GM18505 (cell line): ENCODE measurements at regions not wholly inside any gene's neighbourhood (a gene's known extent, or its start where the extent isn't known, plus 50 kb on each side); places are given as distances from the start of the nearest gene placed in this dataset.
"Not testable (repeated sequence)": the region's sequence is repeated elsewhere in the genome, so short reads cannot be mapped to it uniquely, and the experiment has no call there.

Source experiments
- ATAC-seq: cut with Tn5 transposase; IDR thresholded peaks from one replicate; pipeline ENCODE4 v1.9.1; 2021; ENCODE audit not compliant: unreplicated experiment
- POLR2A ChIP-seq: IDR thresholded peaks from 4 replicates; pipeline ENCODE4 v1.6.1; 2011; ENCODE audit warnings: borderline replicate concordance; ENCODE audit not compliant: insufficient read depth, insufficient read length; ENCODE audit errors: extremely low read depth

- no peak for ATAC-seq
- TF ChIP-seq POLR2A = no peak
Observed at GRCh38 chr6:80862756-80863155, 756.3 kb downstream of the BCKDHB start.

GRCh38 chr6:80860107-80860506 is 753.6 kb downstream of the BCKDHB start:
- TF ChIP-seq POLR2A = no peak
- no peak for ATAC-seq

- not testable (repeated sequence) for ATAC-seq
Observed at GRCh38 chr6:80847973-80848372, 741.5 kb downstream of the BCKDHB start.

GRCh38 chr6:80832337-80832736 is 725.9 kb downstream of the BCKDHB start:
- TF ChIP-seq POLR2A = no peak
- no peak for ATAC-seq

- no peak for ATAC-seq
- TF ChIP-seq POLR2A = no peak
Observed at GRCh38 chr6:80793411-80793810, 686.9 kb downstream of the BCKDHB start.

- no peak for TF ChIP-seq POLR2A
- no peak for ATAC-seq
Observed at GRCh38 chr6:80792151-80792550, 685.7 kb downstream of the BCKDHB start.

- ATAC-seq = no peak
- no peak for TF ChIP-seq POLR2A
Observed at GRCh38 chr6:80789912-80790570, 683.6 kb downstream of the BCKDHB start.

GRCh38 chr6:80783271-80783670 is 676.8 kb downstream of the BCKDHB start:
- ATAC-seq = not testable (repeated sequence)

- TF ChIP-seq POLR2A = no peak
- no peak for ATAC-seq
Observed at GRCh38 chr6:80771941-80772340, 665.5 kb downstream of the BCKDHB start.

GRCh38 chr6:80769106-80769505 is 662.6 kb downstream of the BCKDHB start:
- no peak for TF ChIP-seq POLR2A
- ATAC-seq = no peak

- no peak for ATAC-seq
- TF ChIP-seq POLR2A = no peak
Observed at GRCh38 chr6:80767808-80768207, 661.3 kb downstream of the BCKDHB start.

- no peak for ATAC-seq
- TF ChIP-seq POLR2A = no peak
Observed at GRCh38 chr6:80744213-80744612, 637.7 kb downstream of the BCKDHB start.

- no peak for TF ChIP-seq POLR2A
- ATAC-seq = peak; percentile 66
Observed at GRCh38 chr6:80742481-80742880, 636.0 kb downstream of the BCKDHB start.

- TF ChIP-seq POLR2A = no peak
- no peak for ATAC-seq
Observed at GRCh38 chr6:80733641-80734040, 627.2 kb downstream of the BCKDHB start.

- no peak for TF ChIP-seq POLR2A
- ATAC-seq = no peak
Observed at GRCh38 chr6:80728830-80729229, 622.4 kb downstream of the BCKDHB start.
